Fibroblast of skin of abdomen (primary cell): ENCODE measurements at regions not wholly inside any gene's neighbourhood (a gene's known extent, or its start where the extent isn't known, plus 50 kb on each side); places are given as distances from the start of the nearest gene placed in this dataset.
"Not testable (repeated sequence)": the region's sequence is repeated elsewhere in the genome, so short reads cannot be mapped to it uniquely, and the experiment has no call there.

Source experiments
- DNase-seq: peaks from one replicate; pipeline ENCODE4 v3.0.0-alpha.2; 2013

DNA sequence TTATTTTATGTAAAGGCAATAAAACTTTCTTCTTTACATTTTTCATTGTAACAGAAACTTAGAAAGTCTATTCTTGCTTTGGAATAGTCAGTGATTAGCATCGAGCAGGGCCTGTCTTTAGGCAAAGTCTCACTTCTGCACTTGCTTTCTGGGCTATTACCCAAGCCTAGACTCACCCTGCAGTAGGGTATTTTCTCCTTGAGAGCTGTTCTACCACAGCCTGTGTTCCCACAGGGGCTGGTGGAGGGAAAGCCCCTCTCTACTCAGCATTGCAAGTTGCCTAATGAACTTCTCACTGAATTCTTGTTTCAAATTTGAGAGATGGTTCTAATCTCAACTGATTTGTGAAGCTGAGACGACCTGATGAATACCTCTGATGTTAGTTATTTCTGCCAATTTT, 111.7 kb upstream of the KLHL14 start:
- DNase-seq = no peak

DNA sequence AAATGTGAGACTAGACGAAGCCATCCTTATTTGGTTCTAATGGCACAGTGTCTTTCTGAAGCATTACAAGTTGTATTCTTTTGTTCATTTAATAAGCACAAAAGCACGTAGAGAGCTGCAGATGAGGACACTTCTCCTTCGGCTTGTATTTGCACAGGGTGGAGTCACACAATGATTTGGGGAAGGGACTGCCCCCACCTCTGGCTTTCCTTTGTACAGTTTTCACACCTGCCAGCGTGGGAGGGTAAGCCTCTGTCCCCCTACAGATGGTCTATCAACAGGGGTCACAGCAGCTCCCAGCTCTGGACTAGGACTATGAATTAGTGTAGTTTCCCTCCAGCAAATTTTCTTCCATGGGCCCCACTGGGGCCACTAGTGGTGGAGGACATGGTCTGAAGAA, 108.2 kb upstream of the KLHL14 start:
- DNase-seq = no peak

DNA sequence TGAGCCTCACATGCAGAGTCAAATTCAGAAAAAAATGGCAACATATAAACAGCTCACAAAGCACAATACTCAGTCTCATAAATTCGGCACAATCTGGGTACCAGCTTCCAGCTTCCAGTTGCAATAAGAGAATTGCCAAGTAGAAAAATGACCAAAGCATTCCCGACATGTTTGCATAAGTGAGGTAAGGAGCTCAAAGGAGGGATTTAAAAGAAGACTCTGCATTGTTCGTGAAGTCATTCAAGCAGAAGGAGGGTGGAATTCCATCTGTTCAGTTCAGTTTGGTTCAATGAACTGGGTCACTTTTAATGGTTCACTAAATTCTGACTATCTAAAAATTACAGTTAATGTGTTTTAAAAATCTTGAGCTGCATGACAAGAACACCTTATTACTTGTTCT, 106.7 kb upstream of the KLHL14 start:
- no peak for DNase-seq

DNA sequence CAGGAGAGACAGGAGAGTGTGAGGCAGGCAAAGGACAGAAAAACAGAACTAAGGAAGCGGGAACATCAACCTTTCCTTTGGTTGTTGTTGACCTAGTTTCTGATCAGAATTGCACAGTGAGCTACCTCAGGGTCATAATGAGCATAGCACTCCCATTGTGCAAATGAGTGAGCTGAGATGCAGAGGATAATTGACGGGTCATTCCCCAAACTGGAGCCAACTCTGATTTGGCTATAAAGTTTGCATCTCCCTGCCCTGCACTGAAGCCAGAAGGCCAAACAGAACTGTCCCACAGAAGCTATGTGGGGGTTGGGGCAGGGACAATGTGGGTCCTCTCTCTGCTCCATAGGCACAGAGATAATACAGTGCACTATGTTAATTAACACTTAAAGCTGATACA, 105.6 kb upstream of the KLHL14 start:
- DNase-seq = no peak

DNA sequence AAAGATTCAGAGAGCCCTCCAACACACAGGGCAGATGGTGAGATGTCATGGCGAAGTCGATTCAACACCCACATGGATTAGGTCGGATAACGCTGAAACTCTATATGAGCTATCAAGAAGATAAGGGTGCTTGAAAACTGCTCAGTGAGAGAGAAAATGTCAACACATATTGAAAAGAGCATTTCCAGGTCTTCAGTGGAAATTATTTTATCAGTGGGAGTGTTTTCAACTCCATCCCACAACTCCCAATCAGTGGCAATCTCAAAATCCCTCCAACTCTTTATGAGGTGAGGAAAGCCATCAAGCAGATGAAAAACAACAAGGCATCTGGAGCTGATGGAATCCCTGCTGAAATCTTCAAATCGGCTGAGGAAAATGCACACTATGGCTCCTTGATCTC, 104.5 kb upstream of the KLHL14 start:
- no peak for DNase-seq

DNA sequence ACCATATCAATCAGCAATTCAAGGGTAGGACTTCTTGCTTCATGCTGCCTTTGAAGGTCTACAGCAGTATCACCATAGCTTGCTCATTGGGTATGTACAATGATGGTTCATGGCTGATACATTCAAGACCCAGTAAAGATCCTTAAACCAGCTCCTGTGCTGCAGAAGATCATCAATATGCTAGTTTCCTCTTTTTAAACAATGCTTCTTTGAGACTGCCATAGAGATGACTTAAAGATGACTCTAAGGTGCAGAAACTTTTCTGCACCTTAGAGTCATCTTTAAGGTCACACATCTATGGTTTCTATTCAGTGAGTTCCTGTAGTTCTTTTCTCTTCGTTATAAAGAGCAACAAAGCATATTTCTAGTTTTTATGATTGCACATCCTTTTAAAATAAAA, 102.8 kb upstream of the KLHL14 start:
- no peak for DNase-seq

DNA sequence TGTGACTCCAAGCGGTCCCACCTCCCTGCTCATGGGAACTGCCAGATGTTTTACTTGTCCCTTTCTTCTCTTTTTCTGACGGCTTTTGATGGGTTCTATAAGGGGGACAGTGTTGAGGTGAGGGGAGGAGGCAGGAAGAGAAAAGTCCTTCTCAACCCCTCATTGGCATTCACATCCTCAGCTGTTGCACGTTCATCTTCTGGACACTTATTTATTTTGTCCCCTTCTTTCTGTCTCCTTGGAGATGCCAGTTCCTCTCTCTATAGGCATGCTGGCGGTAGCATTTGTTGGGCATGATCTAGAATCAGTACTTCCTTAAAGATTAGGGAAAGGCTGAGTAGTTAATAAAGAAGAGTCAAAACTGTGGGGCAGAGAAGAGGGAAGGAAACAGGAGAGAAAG, 99.0 kb upstream of the KLHL14 start:
- DNase-seq = no peak

DNA sequence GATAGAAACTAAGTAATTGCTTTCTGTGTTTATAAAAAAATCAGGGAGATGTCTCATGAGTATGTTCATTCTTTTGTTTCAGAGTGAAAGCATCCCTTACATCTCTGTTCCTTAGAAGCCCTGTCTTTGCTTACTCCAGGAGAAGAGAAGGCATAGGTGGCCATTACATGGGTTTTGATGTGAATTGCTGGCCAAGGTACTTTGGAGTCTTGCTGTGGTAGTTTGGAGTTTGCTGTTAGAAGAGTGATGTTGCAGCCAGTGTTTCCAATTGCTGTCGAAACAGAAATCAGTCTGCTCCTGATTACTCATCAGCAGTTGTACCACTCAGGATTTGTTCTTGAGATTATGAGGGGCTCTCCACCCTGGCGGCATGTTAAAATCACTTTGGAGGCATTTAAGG, 97.8 kb upstream of the KLHL14 start:
- DNase-seq = no peak

DNA sequence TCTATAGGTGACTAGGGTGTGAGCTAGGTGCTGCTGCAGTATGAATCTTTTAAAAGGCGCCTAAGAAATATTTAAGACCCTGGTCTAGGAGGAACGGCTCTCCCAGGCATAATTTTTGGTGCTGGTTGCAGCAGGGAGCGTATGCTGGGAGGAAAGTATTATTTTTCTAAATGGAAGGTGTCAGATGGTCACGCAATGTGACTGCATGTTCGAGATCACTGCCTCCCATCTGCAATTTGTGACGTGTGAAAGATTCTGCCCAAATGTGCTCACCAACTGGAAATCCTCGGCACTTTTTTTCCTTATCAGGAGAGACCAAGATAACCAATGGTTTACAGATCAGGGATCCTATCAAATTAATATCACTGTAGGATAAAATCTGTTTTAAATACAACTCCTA, 95.6 kb upstream of the KLHL14 start:
- DNase-seq = no peak

DNA sequence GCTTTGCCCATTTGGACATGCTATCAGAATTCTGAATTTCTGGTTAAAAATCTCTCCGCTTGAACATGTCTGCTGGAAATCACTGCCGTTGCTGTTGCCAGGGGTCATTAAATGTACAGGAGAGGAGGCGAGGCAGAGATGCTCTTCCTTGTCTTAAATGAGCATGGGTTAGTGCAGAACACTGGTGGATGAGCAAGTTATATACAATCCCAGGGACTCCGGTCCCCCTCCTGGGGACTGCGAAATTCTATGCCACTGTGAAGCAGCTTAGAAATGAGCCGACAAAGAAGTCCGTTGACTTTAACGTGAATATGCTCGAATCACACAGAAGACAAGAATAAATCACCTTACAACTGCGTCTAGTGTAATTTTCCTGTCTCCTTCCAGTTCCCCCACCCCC, 95.1 kb upstream of the KLHL14 start:
- DNase-seq = no peak

DNA sequence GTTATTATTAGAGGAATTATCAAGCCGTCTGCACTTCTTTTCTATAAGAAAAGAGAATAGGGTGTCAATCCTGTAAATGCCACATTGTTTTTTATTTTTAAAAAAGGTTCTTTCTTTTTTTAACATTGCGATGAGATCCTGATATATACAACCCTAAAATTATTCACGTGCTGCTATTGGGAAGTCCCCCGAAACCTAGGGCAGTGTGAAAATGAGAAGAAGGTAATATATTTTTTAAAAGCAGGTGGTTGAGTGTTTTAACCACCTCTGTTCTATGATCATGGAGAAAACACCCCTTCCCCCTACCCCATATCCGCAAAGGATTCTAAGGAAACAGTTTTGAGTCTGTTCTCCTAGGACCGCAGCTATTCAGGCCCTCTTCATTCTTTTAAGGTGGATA, 94.5 kb upstream of the KLHL14 start:
- DNase-seq = no peak

DNA sequence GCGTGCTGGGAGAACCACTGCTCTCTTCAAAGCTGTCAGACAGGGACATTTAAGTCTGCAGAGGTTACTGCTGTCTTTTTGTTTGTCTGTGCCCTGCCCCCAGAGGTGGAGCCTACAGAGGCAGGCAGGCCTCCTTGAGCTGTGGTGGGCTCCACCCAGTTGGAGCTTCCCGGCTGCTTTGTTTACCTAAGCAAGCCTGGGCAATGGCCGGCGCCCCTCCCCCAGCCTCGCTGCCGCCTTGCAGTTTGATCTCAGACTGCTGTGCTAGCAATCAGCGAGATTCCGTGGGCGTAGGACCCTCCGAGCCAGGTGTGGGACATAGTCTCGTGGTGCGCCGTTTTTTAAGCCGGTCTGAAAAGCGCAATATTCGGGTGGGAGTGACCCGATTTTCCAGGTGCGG, 89.2 kb upstream of the KLHL14 start:
- not testable (repeated sequence) for DNase-seq

DNA sequence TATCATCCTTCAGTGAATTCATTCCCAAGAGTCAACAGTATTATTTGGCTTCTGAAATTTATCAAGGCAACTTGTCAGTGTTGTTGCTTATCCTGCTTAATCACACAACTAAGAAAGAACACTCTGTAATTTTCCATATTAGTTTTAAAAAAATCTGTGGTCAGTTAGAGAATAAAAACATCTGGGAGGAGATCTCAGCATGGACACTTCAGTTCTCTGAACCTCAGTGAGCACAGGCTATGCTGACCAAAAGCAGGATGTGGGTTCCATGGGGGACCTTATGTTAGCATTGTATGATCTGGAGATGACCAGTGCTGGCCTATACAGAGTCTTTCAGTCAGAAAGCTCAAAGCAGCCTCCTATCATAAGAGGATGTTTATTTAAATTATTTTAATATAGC, 79.1 kb upstream of the KLHL14 start:
- no peak for DNase-seq

DNA sequence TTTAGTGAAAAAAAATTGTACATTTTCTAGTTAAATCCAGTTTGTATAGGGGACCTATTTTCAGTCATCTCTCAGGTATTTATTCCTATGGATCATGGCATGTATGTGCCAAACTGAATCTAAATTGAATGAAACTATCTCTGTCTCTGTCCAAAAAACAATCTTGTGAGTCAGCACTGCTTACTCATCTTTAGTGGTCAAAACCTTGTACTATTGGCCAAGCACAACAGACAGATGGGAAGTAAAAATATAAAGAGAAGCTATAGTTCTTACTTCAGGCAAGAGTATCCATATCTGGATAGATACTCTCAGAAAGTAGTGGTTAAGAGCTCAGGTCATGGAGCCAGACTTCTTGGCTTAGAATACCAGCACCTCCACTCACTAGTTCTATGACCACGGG, 76.0 kb upstream of the KLHL14 start:
- DNase-seq = peak; percentile 53

DNA sequence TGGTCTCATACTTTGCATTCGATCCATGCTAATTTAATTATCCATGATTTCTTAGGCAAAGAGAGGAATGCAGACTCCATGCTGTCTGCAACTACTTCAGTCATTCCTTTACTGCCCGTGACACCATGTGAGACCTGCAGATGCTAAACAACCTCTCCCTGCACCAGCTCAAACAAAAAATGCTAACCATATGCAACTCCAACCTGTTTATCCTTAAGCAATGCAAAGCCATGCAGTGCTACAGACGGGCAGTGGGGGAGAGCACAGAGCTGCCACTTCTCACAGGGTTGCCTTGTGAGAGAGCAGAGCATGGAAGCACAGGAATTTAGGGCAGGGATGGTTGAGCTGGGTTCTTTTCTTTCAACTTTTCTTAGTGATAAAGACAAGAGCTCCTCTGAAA, 74.9 kb upstream of the KLHL14 start:
- peak; percentile 8 for DNase-seq

DNA sequence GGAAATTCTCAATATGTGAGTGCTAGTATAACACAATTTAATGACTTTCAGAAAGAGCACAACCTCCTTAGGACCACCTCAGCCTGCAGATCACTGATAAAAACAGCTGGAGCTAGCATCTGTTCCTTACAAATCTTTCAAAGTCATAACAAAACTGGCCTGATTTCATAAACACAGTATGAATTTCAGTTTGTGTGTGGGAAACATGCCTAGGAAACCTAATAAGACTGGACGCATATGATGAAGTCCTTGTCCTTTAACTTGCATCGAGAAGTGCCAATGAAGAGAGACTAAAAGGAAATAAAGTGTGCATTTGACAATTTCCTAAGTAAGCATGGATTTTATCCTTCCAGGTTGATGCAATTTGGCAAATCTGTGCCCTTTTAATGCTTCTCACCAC, 74.1 kb upstream of the KLHL14 start:
- DNase-seq = no peak

DNA sequence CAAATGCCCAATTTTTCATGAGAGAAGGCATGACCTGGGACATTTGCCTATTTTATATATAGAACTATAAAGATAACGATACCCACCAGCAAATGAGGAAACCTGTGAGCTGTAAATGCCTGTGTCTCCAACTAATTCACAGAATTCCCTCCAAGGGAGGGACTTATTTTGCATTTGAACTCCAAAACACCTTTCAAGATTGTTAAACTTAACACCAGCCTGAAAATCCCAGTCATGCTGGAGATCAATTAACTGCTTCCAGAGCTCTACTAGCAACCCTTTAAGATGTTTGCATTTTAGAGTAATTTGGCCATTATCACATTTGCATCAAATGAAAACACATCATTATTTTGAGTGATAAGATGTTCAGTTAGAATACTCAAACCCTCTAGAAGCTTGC, 68.1 kb upstream of the KLHL14 start:
- DNase-seq = no peak

DNA sequence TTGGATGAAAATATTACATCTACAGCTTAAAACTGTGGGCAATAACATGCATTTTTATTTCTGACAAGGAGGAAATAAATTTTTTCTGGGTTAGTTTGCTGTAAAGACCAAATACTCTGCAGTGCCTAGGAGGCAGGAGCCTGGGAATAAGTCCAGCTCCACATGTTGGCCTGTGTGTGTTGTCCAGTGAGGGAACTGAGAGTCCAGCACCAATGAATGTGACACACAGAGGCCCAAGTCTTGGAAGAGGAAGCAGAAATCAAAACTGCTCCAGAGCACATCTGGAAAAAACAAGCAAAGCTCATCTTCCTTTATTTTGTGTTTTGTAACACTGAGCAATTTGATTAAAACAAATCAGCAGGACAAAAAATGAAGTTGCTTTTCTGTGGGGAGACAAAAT, 63.1 kb upstream of the KLHL14 start:
- DNase-seq = no peak

DNA sequence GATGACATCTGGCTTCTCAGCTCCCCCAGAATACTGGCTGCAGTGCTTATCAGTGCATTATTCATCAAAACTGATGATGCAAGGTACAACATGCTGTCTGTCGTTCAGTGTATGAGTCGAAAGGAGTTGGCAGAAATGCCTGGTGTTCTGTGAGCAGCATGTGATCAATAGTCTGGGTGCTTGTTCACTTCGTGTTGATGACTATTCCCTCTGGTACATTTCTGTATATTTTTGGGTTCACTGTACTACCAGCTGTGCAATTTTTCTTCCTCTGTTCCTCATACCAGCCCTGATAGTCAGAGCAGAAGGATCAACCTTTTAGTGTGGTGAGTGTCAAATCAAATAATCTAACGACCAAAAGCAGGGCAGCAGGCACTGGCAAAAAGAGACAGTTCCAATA, 59.0 kb upstream of the KLHL14 start:
- peak; percentile 11 for DNase-seq

DNA sequence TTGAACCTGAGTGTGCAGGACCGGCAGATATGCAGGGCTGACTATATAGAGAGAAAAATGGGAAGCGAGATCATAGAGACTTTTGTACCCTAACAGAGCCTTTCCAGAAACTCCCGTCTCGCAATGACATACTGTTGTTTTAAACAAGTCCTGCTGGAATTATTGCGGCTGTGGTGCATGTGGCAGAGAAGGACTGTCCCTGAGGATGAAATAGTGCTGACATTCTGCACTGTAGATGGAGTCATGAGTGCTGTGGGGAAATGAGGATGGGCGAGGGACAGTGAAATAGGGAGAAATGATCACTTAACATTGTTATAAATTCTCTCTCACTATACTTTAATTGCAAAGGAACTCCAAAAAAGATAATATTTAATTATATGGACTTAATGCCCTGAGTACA, 50.4 kb upstream of the KLHL14 start:
- no peak for DNase-seq
